NCI-H748 (cell line): ENCODE measurements at regions not wholly inside any gene's neighbourhood (a gene's known extent, or its start where the extent isn't known, plus 50 kb on each side); places are given as distances from the start of the nearest gene placed in this dataset.

Experiments
- DNase-seq: peaks from one replicate; lab custom pipeline; 2025; ENCODE audit not compliant: unreplicated experiment; lab: John Stamatoyannopoulos, UW

- DNase-seq, result no peak
These were observed 536.0 kb downstream of the GATA3 start for GRCh38 chr10:8590518-8590917.

GRCh38 chr10:8591640-8592039 lies 537.2 kb downstream of the GATA3 start:
- DNase-seq, result no peak

- DNase-seq, result no peak
These were observed 539.7 kb downstream of the GATA3 start for GRCh38 chr10:8594176-8594575.

GRCh38 chr10:8594711-8595110 lies 540.2 kb downstream of the GATA3 start:
- DNase-seq, result no peak

- DNase-seq, result no peak
These were observed 540.7 kb downstream of the GATA3 start for GRCh38 chr10:8595140-8595539.

GRCh38 chr10:8596929-8597472 lies 542.5 kb downstream of the GATA3 start:
- no peak for DNase-seq

- DNase-seq, result no peak
These were observed 545.7 kb downstream of the GATA3 start for GRCh38 chr10:8600192-8600591.

- DNase-seq, result no peak
These were observed 548.3 kb downstream of the GATA3 start for GRCh38 chr10:8602821-8603220.

- DNase-seq, result no peak
These were observed 559.6 kb downstream of the GATA3 start for GRCh38 chr10:8614054-8614565.

GRCh38 chr10:8615118-8615517 lies 560.6 kb downstream of the GATA3 start:
- DNase-seq, result no peak

GRCh38 chr10:8616166-8616565 lies 561.7 kb downstream of the GATA3 start:
- DNase-seq, result no peak

- no peak for DNase-seq
These were observed 563.3 kb downstream of the GATA3 start for GRCh38 chr10:8617792-8618191.

- no peak for DNase-seq
These were observed 564.3 kb downstream of the GATA3 start for GRCh38 chr10:8618834-8619233.

GRCh38 chr10:8628351-8628750 lies 573.9 kb downstream of the GATA3 start:
- no peak for DNase-seq

GRCh38 chr10:8633909-8634308 lies 579.4 kb downstream of the GATA3 start:
- no peak for DNase-seq

- DNase-seq, result no peak
These were observed 581.9 kb downstream of the GATA3 start for GRCh38 chr10:8636371-8636770.

- DNase-seq, result no peak
These were observed 583.2 kb downstream of the GATA3 start for GRCh38 chr10:8637640-8638039.

- DNase-seq, result no peak
These were observed 583.7 kb downstream of the GATA3 start for GRCh38 chr10:8638088-8638672.

GRCh38 chr10:8639486-8640185 lies 585.1 kb downstream of the GATA3 start:
- no peak for DNase-seq

- DNase-seq, result no peak
These were observed 585.8 kb downstream of the GATA3 start for GRCh38 chr10:8640301-8640700.

- DNase-seq, result no peak
These were observed 586.4 kb downstream of the GATA3 start for GRCh38 chr10:8640878-8641277.

GRCh38 chr10:8656261-8656660 lies 601.8 kb downstream of the GATA3 start:
- no peak for DNase-seq
